Smooth muscle cell (in vitro differentiated cells): ENCODE measurements at regions not wholly inside any gene's neighbourhood (a gene's known extent, or its start where the extent isn't known, plus 50 kb on each side); places are given as distances from the start of the nearest gene placed in this dataset.

ENCODE experiments used
- DNase-seq: peaks from one replicate; lab custom pipeline; 2025; ENCODE audit not compliant: unreplicated experiment; lab: John Stamatoyannopoulos, UW
- H2AFZ ChIP-seq: fragments of 200-600 bp; sonication (generic); 2 replicates; pipeline ENCODE4 v1.6.0; 2016; ENCODE audit warnings: antibody characterized with exemption, low read depth, mild to moderate bottlenecking
- H3F3A ChIP-seq: fragments of 200-600 bp; sonication (generic); 2 replicates; pipeline ENCODE4 v1.6.0; 2017; ENCODE audit warnings: antibody characterized with exemption, low read depth
- H3K27ac ChIP-seq: fragments of 200-600 bp; sonication (generic); 2 replicates; pipeline ENCODE4 v1.5.1; 2016; ENCODE audit warnings: low read depth, mild to moderate bottlenecking
- H3K27me3 ChIP-seq: fragments of 200-600 bp; sonication (generic); 2 replicates; pipeline ENCODE4 v1.6.1; 2016; ENCODE audit warnings: low read depth, mild to moderate bottlenecking
- H3K36me3 ChIP-seq: fragments of 200-600 bp; sonication (generic); 2 replicates; pipeline ENCODE4 v1.5.1; 2016; ENCODE audit warnings: low read depth
- H3K4me1 ChIP-seq: fragments of 200-600 bp; sonication (generic); 2 replicates; pipeline ENCODE4 v1.5.1; 2016; ENCODE audit warnings: low read depth
- H3K4me2 ChIP-seq: fragments of 200-600 bp; sonication (generic); 2 replicates; pipeline ENCODE4 v1.6.0; 2016; ENCODE audit warnings: mild to moderate bottlenecking
- H3K4me3 ChIP-seq: fragments of 200-600 bp; sonication (generic); 2 replicates; pipeline ENCODE4 v1.5.1; 2016; ENCODE audit warnings: mild to moderate bottlenecking
- H3K79me2 ChIP-seq: fragments of 200-600 bp; sonication (generic); 2 replicates; pipeline ENCODE4 v1.6.0; 2016; ENCODE audit warnings: low read depth, mild to moderate bottlenecking
- H3K9ac ChIP-seq: fragments of 200-600 bp; sonication (generic); 2 replicates; pipeline ENCODE4 v1.6.0; 2016; ENCODE audit warnings: low read depth
- H3K9me3 ChIP-seq: fragments of 200-600 bp; sonication (generic); replicated peaks from 2 replicates; pipeline ENCODE4 v1.5.1; 2016; ENCODE audit warnings: low read depth
- H4K20me1 ChIP-seq: fragments of 200-600 bp; sonication (generic); 2 replicates; pipeline ENCODE4 v1.6.0; 2016; ENCODE audit warnings: low read depth
- CTCF ChIP-seq: fragments of 200-600 bp; sonication (generic); IDR thresholded peaks from 2 replicates; pipeline ENCODE4 v1.5.1; 2017; ENCODE audit warnings: borderline replicate concordance, mild to moderate bottlenecking, antibody characterized with exemption; ENCODE audit not compliant: insufficient read depth, poor library complexity, severe bottlenecking
- WGBS: methylation state at CpG from one replicate; pipeline ENCODE4 v1.1.7; 2016; ENCODE audit warnings: low lambda C conversion rate; 5-methylcytosine and 5-hydroxymethylcytosine counted together

GRCh38 chr15:20646529-20647142 lies 105.0 kb upstream of the GOLGA6L6 start:
- no peak overlapping the region for H3K27ac ChIP-seq
- H3K9ac ChIP-seq: no peak overlapping the region
- no peak overlapping the region for H3K4me3 ChIP-seq
- H3K4me2 ChIP-seq: no peak overlapping the region
- TF ChIP-seq CTCF: no peak
- H3K4me1 ChIP-seq: no peaks in the 10 kb centered on the region
- no peaks in the 10 kb centered on the region for H3K79me2 ChIP-seq
- no peaks in the 10 kb centered on the region for H4K20me1 ChIP-seq
- H3K27me3 ChIP-seq: no peaks in the 10 kb centered on the region
- H3F3A ChIP-seq: no peaks in the 10 kb centered on the region
- H3K36me3 ChIP-seq: peaks cover 4% of the 10 kb centered on the region
- no peak overlapping the region for H2AFZ ChIP-seq
- WGBS: 64% methylated on average over 7 of the region's 7 CpGs
- DNase-seq: no peak
- H3K9me3 ChIP-seq: peaks cover 82% of the 10 kb centered on the region

- Histone ChIP-seq H3K9me3 (peaks cover 76% of the 10 kb centered on the region), H3F3A (no peaks in the 10 kb centered on the region), H3K36me3 (peaks cover 4% of the 10 kb centered on the region), H3K4me2 (no peak overlapping the region), H3K4me1 (no peaks in the 10 kb centered on the region), H2AFZ (no peak overlapping the region), H3K27me3 (no peaks in the 10 kb centered on the region), H4K20me1 (no peaks in the 10 kb centered on the region), H3K79me2 (no peaks in the 10 kb centered on the region), H3K27ac (no peak overlapping the region), H3K4me3 (no peak overlapping the region), H3K9ac (no peak overlapping the region)
- DNase-seq: no peak
- TF ChIP-seq CTCF: no peak
- 64% methylated on average over 5 of the region's 5 CpGs for WGBS
These were observed 104.4 kb upstream of the GOLGA6L6 start for GRCh38 chr15:20645956-20646355.

- Histone ChIP-seq H3K4me1 (no peaks in the 10 kb centered on the region), H4K20me1 (no peaks in the 10 kb centered on the region), H3F3A (no peaks in the 10 kb centered on the region), H3K27ac (no peak overlapping the region), H3K4me2 (no peak overlapping the region), H3K79me2 (no peaks in the 10 kb centered on the region), H3K9me3 (peaks cover 68% of the 10 kb centered on the region), H3K27me3 (no peaks in the 10 kb centered on the region), H3K4me3 (no peak overlapping the region), H3K36me3 (peaks cover 4% of the 10 kb centered on the region), H3K9ac (no peak overlapping the region), H2AFZ (no peak overlapping the region)
- DNase-seq: no peak
- WGBS: 55% methylated on average over 3 of the region's 3 CpGs
- TF ChIP-seq CTCF: no peak
These were observed 103.3 kb upstream of the GOLGA6L6 start for GRCh38 chr15:20644896-20645295.

- DNase-seq: no peak
These were observed 102.3 kb upstream of the GOLGA6L6 start for GRCh38 chr15:20643829-20644425.

More at GRCh38 chr15:20643829-20644425, 102.3 kb upstream of the GOLGA6L6 start:
- Histone ChIP-seq H3K36me3 (peaks cover 4% of the 10 kb centered on the region), H4K20me1 (no peaks in the 10 kb centered on the region), H3K9ac (no peak overlapping the region), H3K4me3 (no peak overlapping the region), H2AFZ (no peak overlapping the region), H3K9me3 (peaks cover 58% of the 10 kb centered on the region), H3K79me2 (no peaks in the 10 kb centered on the region), H3K27ac (no peak overlapping the region), H3K27me3 (no peaks in the 10 kb centered on the region), H3F3A (no peaks in the 10 kb centered on the region), H3K4me2 (no peak overlapping the region), H3K4me1 (no peaks in the 10 kb centered on the region)
- 51% methylated on average over 3 of the region's 3 CpGs for WGBS
- TF ChIP-seq CTCF: no peak
